ENCODE measurements at regions not wholly inside any gene's neighbourhood (a gene's known extent, or its start where the extent isn't known, plus 50 kb on each side); places are given as distances from the start of the nearest gene placed in this dataset.

DNA sequence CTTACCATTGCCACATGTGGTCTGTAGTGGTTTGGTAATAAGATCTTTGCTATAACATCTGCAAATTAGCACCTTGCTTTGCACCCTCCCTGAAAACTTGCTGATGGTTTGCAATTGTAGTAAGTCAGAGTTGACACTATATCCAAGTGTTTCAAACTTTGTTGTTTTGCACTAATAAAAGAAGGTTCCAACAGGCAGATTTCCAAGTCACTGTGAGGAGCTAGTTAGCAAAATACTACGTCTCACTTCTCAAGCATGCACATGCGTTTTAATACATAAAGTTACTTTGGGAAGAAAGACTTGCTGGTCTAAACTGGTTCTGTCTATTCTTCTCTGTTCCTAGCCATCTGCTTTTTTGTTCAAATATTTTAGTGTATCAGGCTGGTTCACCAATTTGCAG is 103.7 kb upstream of the ZNF521 start:
- no peak for DNase-seq
- Histone ChIP-seq H3K4me1 (no peaks in the 10 kb centered on the region), H3K4me3 (no peak overlapping the region), H3K27me3 (no peaks in the 10 kb centered on the region), H3K36me3 (ENCODE audit: low read depth, missing control alignments) (no peaks in the 10 kb centered on the region), H3K27ac (no peak overlapping the region), H3K9me3 (no peaks in the 10 kb centered on the region)
- 36 to 37% methylated on average over 2 of the region's 2 CpGs for WGBS, 2 donors
- intact Hi-C loops (cut with DNase I; ENCODE audit: low total_unique reads) = no loop called here
- TF ChIP-seq, protein P1, sequence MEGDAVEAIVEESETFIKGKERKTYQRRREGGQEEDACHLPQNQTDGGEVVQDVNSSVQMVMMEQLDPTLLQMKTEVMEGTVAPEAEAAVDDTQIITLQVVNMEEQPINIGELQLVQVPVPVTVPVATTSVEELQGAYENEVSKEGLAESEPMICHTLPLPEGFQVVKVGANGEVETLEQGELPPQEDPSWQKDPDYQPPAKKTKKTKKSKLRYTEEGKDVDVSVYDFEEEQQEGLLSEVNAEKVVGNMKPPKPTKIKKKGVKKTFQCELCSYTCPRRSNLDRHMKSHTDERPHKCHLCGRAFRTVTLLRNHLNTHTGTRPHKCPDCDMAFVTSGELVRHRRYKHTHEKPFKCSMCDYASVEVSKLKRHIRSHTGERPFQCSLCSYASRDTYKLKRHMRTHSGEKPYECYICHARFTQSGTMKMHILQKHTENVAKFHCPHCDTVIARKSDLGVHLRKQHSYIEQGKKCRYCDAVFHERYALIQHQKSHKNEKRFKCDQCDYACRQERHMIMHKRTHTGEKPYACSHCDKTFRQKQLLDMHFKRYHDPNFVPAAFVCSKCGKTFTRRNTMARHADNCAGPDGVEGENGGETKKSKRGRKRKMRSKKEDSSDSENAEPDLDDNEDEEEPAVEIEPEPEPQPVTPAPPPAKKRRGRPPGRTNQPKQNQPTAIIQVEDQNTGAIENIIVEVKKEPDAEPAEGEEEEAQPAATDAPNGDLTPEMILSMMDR (IDR thresholded peaks at IDR 0.05) = no peak

DNA sequence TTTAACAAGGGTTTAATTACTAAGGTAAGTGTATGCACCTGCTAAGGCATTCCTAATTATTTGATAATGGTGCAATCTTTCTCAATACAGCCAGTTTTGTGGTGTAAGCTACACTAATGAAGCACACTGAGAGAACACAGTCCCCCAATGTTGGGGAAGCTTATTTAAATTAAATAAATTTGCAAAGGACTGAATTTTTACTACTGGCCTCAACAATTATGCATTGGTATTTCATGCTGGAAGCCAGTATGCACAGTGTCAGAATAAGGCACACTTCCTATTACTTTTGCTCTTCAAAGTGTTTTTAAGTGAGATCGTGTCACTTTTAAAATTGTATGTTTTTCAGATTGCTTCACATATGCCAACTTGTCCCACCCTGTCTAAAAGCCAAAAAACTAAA is 103.2 kb upstream of the ZNF521 start:
- H3K27ac ChIP-seq = no peak overlapping the region
- WGBS, 2 donors = 65 to 72% methylated on average over 1 of the region's 1 CpG
- no peak for TF ChIP-seq POLR2A (IDR thresholded peaks at IDR 0.05)
- no peaks in the 10 kb centered on the region for H3K36me3 ChIP-seq (ENCODE audit: low read depth, missing control alignments)
- H3K9me3 ChIP-seq = no peaks in the 10 kb centered on the region
- intact Hi-C loops (cut with DNase I; ENCODE audit: low total_unique reads) = no loop called here
- no peaks in the 10 kb centered on the region for H3K4me1 ChIP-seq
- H3K4me3 ChIP-seq = no peak overlapping the region
- H3K27me3 ChIP-seq = no peaks in the 10 kb centered on the region
- DNase-seq = no peak

DNA sequence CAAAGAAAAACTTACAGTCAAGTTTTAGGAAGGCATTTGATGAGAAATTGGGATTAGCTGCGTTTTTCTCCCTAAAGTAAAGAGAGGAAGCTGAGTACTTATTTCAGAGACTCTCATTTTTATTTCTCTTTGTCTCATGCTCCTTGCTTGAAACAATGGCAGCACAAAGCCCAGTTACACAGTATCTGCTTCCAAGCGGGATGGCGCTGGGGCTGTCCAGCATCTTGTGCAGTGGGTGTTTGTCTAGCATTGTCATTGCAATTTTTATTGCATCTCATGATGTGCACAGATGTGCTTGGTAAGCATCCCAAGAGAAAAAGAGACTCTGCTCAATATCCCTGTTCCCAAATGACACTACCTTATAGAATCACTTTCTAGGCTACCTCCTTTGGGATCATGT is 102.8 kb upstream of the ZNF521 start:
- Histone ChIP-seq H3K9me3 (no peaks in the 10 kb centered on the region), H3K27me3 (no peaks in the 10 kb centered on the region), H3K36me3 (ENCODE audit: low read depth, missing control alignments) (no peaks in the 10 kb centered on the region), H3K27ac (no peak overlapping the region), H3K4me1 (no peaks in the 10 kb centered on the region), H3K4me3 (no peak overlapping the region)
- no peak for DNase-seq
- TF ChIP-seq POLR2A (IDR thresholded peaks at IDR 0.05) = no peak
- TF ChIP-seq, protein P1 (IDR thresholded peaks at IDR 0.05) = no peak
- intact Hi-C loops (cut with DNase I; ENCODE audit: low total_unique reads) = no loop called here
- WGBS, 2 donors = 74 to 90% methylated on average over 3 of the region's 3 CpGs

DNA sequence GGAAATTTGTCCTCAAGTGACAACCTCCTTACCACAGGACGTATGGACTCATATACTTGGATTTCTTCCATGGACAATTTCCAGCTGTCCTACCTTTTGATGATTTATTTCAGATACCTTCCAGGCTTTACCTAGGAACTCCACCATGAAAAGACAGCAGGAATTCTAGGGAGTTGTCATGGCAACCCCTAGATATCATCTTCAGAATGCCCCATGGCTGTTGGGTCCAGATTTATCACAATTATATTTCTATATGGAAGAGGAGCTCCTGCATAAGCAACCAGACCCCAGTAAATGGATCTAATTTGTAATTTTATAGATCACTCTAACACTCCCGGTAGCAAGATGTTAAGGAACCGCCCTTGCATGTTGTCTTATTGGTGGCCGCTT is 102.3 kb upstream of the ZNF521 start:
- no peaks in the 10 kb centered on the region for H3K9me3 ChIP-seq
- H3K4me3 ChIP-seq = no peak overlapping the region
- DNase-seq = no peak
- no peaks in the 10 kb centered on the region for H3K4me1 ChIP-seq
- no peaks in the 10 kb centered on the region for H3K27me3 ChIP-seq
- no peak overlapping the region for H3K27ac ChIP-seq
- H3K36me3 ChIP-seq (ENCODE audit: low read depth, missing control alignments) = no peaks in the 10 kb centered on the region
- WGBS, 2 donors = 88 to 89% methylated on average over 4 of the region's 4 CpGs
- intact Hi-C loops (cut with DNase I; ENCODE audit: low total_unique reads) = no loop called here
- TF ChIP-seq POLR2A (IDR thresholded peaks at IDR 0.05) = no peak

DNA sequence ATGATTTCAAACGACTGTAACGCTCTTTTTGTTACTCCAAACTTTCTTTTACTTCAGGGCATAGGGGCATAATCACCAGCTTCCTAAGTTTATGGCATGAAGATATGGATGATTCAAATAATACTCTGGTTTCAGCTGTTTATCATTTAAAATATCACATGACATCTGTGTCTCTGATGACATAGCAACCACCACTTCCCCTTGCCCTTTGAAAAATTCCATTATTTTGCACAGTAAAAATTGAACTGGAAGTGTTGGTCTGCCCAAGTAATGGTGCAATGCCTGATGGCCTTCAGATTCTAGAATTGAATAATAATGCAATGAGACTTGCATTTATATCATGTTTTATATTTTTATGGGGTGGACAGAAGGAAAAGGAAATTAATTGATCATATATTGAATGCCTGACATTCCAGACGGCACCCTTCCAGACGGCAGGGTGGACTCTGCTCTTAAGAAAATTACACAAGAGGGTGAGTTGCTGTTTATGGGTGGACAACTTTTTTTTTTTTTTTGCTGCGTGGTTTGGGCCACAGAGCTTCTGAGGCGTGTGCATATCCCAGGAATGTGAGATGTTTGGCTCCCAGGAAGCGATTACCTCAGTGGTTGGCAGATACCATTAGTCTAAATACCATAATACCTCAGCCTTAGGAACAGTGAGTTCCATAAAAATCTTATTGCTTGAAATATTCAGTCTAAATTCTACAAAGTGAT is 101.7 kb upstream of the ZNF521 start:
- 82 to 84% methylated on average over 7 of the region's 7 CpGs for WGBS, 2 donors
- Histone ChIP-seq H3K27me3 (no peaks in the 10 kb centered on the region), H3K4me3 (no peak overlapping the region), H3K9me3 (no peaks in the 10 kb centered on the region), H3K4me1 (no peaks in the 10 kb centered on the region), H3K27ac (no peak overlapping the region), H3K36me3 (ENCODE audit: low read depth, missing control alignments) (no peaks in the 10 kb centered on the region)
- no peak for DNase-seq
- intact Hi-C loops (cut with DNase I; ENCODE audit: low total_unique reads) = no loop called here
- no peak for TF ChIP-seq POLR2A (IDR thresholded peaks at IDR 0.05)
- TF ChIP-seq, protein P1 (IDR thresholded peaks at IDR 0.05) = no peak

DNA sequence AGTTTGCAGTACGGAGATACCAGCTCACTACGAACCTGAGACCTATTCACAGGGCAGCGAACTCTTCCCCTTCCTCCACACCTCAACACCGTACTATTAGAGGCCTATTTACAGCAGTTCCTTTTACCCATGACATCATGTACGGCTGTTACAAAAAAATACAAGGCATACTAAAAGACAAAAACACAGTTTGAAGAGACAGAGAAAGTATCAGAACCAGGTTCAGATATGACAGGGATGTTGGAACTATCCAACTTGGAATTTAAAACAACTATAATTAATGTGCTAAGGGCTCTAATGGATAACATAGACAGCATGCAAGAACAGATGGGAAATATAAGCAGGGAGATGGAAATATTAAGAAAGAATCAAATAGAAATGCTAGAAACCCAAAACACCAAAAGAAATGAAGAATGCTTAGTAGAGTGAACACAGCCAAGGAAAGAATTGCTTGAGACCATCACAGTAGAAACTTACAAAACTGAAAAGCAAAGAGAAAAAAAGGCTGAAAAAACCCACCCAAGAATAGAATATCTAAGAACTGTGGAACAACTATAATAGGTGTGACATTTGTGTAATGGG is 99.2 kb upstream of the ZNF521 start:
- no peaks in the 10 kb centered on the region for H3K36me3 ChIP-seq (ENCODE audit: low read depth, missing control alignments)
- H3K27me3 ChIP-seq = no peaks in the 10 kb centered on the region
- no peaks in the 10 kb centered on the region for H3K9me3 ChIP-seq
- no peak for DNase-seq
- intact Hi-C loops (cut with DNase I; ENCODE audit: low total_unique reads) = no loop called here
- TF ChIP-seq POLR2A (IDR thresholded peaks at IDR 0.05) = no peak
- TF ChIP-seq, protein P1 (IDR thresholded peaks at IDR 0.05) = no peak
- H3K4me1 ChIP-seq = no peaks in the 10 kb centered on the region
- 97 to 98% methylated on average over 5 of the region's 5 CpGs for WGBS, 2 donors
- no peak overlapping the region for H3K27ac ChIP-seq
- no peak overlapping the region for H3K4me3 ChIP-seq
